Fibroblast of the aortic adventitia (primary cell): ENCODE measurements at regions not wholly inside any gene's neighbourhood (a gene's known extent, or its start where the extent isn't known, plus 50 kb on each side); places are given as distances from the start of the nearest gene placed in this dataset.

Experiments used
- DNase-seq: peaks from one replicate; pipeline ENCODE4 v3.0.0-alpha.2; 2010; ENCODE audit warnings: low read depth
- H3K4me3 ChIP-seq: 2 replicates; pipeline ENCODE4 v1.5.1; 2011; ENCODE audit warnings: low read depth, mild to moderate bottlenecking, control low read depth, low read length, moderate library complexity
- CTCF ChIP-seq: IDR thresholded peaks from 2 replicates; pipeline ENCODE4 v1.5.1; 2011; ENCODE audit warnings: mild to moderate bottlenecking, low read length, control low read depth, inconsistent platforms; ENCODE audit not compliant: insufficient read depth

- no peak for TF ChIP-seq CTCF
- H3K4me3 ChIP-seq = no peak overlapping the region
- DNase-seq = no peak
Observed at GRCh38 chr18:71913641-71914040, 630.5 kb downstream of the CBLN2 start.

- H3K4me3 ChIP-seq = no peak overlapping the region
- DNase-seq = no peak
- TF ChIP-seq CTCF = no peak
Observed at GRCh38 chr18:71902482-71902881, 641.7 kb downstream of the CBLN2 start.

GRCh38 chr18:71899707-71900472, 644.3 kb downstream of the CBLN2 start:
- no peak for TF ChIP-seq CTCF
- no peak for DNase-seq
- H3K4me3 ChIP-seq = no peak overlapping the region

GRCh38 chr18:71899183-71899582, 645.0 kb downstream of the CBLN2 start:
- DNase-seq = no peak
- no peak for TF ChIP-seq CTCF
- no peak overlapping the region for H3K4me3 ChIP-seq

- TF ChIP-seq CTCF = no peak
- DNase-seq = no peak
- H3K4me3 ChIP-seq = no peak overlapping the region
Observed at GRCh38 chr18:71887509-71887908, 656.6 kb downstream of the CBLN2 start.

- DNase-seq = no peak
- TF ChIP-seq CTCF = no peak
- no peak overlapping the region for H3K4me3 ChIP-seq
Observed at GRCh38 chr18:71878226-71878625, 665.9 kb downstream of the CBLN2 start.

- no peak overlapping the region for H3K4me3 ChIP-seq
- no peak for DNase-seq
- no peak for TF ChIP-seq CTCF
Observed at GRCh38 chr18:71873695-71874094, 670.4 kb downstream of the CBLN2 start.
